ENCODE measurements at regions not wholly inside any gene's neighbourhood (a gene's known extent, or its start where the extent isn't known, plus 50 kb on each side); places are given as distances from the start of the nearest gene placed in this dataset.

GRCh38 chr5:116658830-116659229 is 84.2 kb upstream of the SEMA6A start:
- in situ Hi-C loops (cut with HindIII; ENCODE audit: low sequenced_read_pairs) = no loop called here

- in situ Hi-C loops (cut with HindIII; ENCODE audit: low sequenced_read_pairs) = no loop called here
These were observed 83.5 kb upstream of the SEMA6A start for GRCh38 chr5:116658141-116658540.

- in situ Hi-C loops (cut with HindIII; ENCODE audit: low sequenced_read_pairs) = no loop called here
These were observed 80.8 kb upstream of the SEMA6A start for GRCh38 chr5:116655431-116655830.

GRCh38 chr5:116654925-116655324 is 80.3 kb upstream of the SEMA6A start:
- in situ Hi-C loops (cut with HindIII; ENCODE audit: low sequenced_read_pairs) = no loop called here

- in situ Hi-C loops (cut with HindIII; ENCODE audit: low sequenced_read_pairs) = no loop called here
These were observed 78.3 kb upstream of the SEMA6A start for GRCh38 chr5:116652903-116653302.

- in situ Hi-C loops (cut with HindIII; ENCODE audit: low sequenced_read_pairs) = no loop called here
These were observed 77.6 kb upstream of the SEMA6A start for GRCh38 chr5:116652196-116652729.

- in situ Hi-C loops (cut with HindIII; ENCODE audit: low sequenced_read_pairs) = no loop called here
These were observed 77.0 kb upstream of the SEMA6A start for GRCh38 chr5:116651653-116652052.

- in situ Hi-C loops (cut with HindIII; ENCODE audit: low sequenced_read_pairs) = no loop called here
These were observed 76.3 kb upstream of the SEMA6A start for GRCh38 chr5:116650964-116651363.

GRCh38 chr5:116650544-116650943 is 75.9 kb upstream of the SEMA6A start:
- in situ Hi-C loops (cut with HindIII; ENCODE audit: low sequenced_read_pairs) = no loop called here

GRCh38 chr5:116646611-116647289 is 72.1 kb upstream of the SEMA6A start:
- in situ Hi-C loops (cut with HindIII; ENCODE audit: low sequenced_read_pairs) = no loop called here

GRCh38 chr5:116645627-116646026 is 71.0 kb upstream of the SEMA6A start:
- in situ Hi-C loops (cut with HindIII; ENCODE audit: low sequenced_read_pairs) = no loop called here

- in situ Hi-C loops (cut with HindIII; ENCODE audit: low sequenced_read_pairs) = no loop called here
These were observed 65.6 kb upstream of the SEMA6A start for GRCh38 chr5:116640236-116640635.

GRCh38 chr5:116637149-116637740 is 62.6 kb upstream of the SEMA6A start:
- in situ Hi-C loops (cut with HindIII; ENCODE audit: low sequenced_read_pairs) = no loop called here

GRCh38 chr5:116632890-116633289 is 58.3 kb upstream of the SEMA6A start:
- in situ Hi-C loops (cut with HindIII; ENCODE audit: low sequenced_read_pairs) = no loop called here

- in situ Hi-C loops (cut with HindIII; ENCODE audit: low sequenced_read_pairs) = no loop called here
These were observed 56.5 kb upstream of the SEMA6A start for GRCh38 chr5:116631147-116631546.

- in situ Hi-C loops (cut with HindIII; ENCODE audit: low sequenced_read_pairs) = no loop called here
These were observed 54.5 kb upstream of the SEMA6A start for GRCh38 chr5:116629168-116629567.

- in situ Hi-C loops (cut with HindIII; ENCODE audit: low sequenced_read_pairs) = no loop called here
These were observed 52.5 kb upstream of the SEMA6A start for GRCh38 chr5:116626945-116627679.

- in situ Hi-C loops (cut with HindIII; ENCODE audit: low sequenced_read_pairs) = no loop called here
These were observed 51.7 kb upstream of the SEMA6A start for GRCh38 chr5:116626272-116626723.

All from endothelial cell of hepatic sinusoid (primary cell).